WTC11 (cell line): ENCODE measurements at regions not wholly inside any gene's neighbourhood (a gene's known extent, or its start where the extent isn't known, plus 50 kb on each side); places are given as distances from the start of the nearest gene placed in this dataset.

Experiments
- ATAC-seq: fragments of 200-7000 bp; cut with Tn5 transposase; 2 replicates; pipeline ENCODE4 v1.10.0; 2021; ENCODE audit warnings: mild to moderate bottlenecking, moderate library complexity
- CTCF ChIA-PET: fragments of 300-600 bp; sonication (Branson Sonifier 250); formaldehyde crosslinking; loops from one replicate; lab custom pipeline; 2021; ENCODE audit warnings: antibody characterized with exemption; lab: Charles Lee
- POLR2A ChIA-PET: fragments of 350-600 bp; sonication (Branson Sonifier 250); formaldehyde crosslinking; loops from one replicate; lab custom pipeline; 2021; ENCODE audit warnings: antibody characterized with exemption; lab: Charles Lee
- DNase-seq: peaks from one replicate; pipeline ENCODE4 v3.0.0; 2021; ENCODE audit warnings: low spot score
- H3K27ac Mint-ChIP-seq: 2 replicates; pipeline ENCODE4 v1.8.0; 2021; ENCODE audit warnings: mixed read lengths
- H3K27me3 Mint-ChIP-seq: 2 replicates; pipeline ENCODE4 v1.8.0; 2021; ENCODE audit warnings: low read depth, mild to moderate bottlenecking, moderate library complexity, mixed read lengths
- H3K36me3 Mint-ChIP-seq: 2 replicates; pipeline ENCODE4 v1.8.0; 2021; ENCODE audit warnings: mixed read lengths
- H3K4me1 Mint-ChIP-seq: 2 replicates; pipeline ENCODE4 v1.8.0; 2022; ENCODE audit warnings: mixed read lengths
- H3K4me3 Mint-ChIP-seq: 2 replicates; pipeline ENCODE4 v1.8.0; 2021; ENCODE audit warnings: mild to moderate bottlenecking, moderate library complexity, mixed read lengths
- H3K9me3 Mint-ChIP-seq: 2 replicates; pipeline ENCODE4 v1.8.0; 2021; ENCODE audit warnings: mixed read lengths
- ATF1 ChIP-seq: sonication (generic); formaldehyde crosslinking; IDR thresholded peaks from 2 replicates; pipeline ENCODE4 v1.8.1; 2023; ENCODE audit warnings: mild to moderate bottlenecking, moderate library complexity, missing genetic modification reagents
- ATF2 ChIP-seq: sonication (generic); formaldehyde crosslinking; IDR thresholded peaks from 2 replicates; pipeline ENCODE4 v1.8.1; 2022; ENCODE audit warnings: low read depth, missing genetic modification reagents, borderline replicate concordance
- CBFB ChIP-seq: sonication (generic); formaldehyde crosslinking; IDR thresholded peaks from 2 replicates; pipeline ENCODE4 v1.8.1; 2022; ENCODE audit warnings: mild to moderate bottlenecking, low read depth, missing genetic modification reagents
- CREB1 ChIP-seq: sonication (generic); formaldehyde crosslinking; IDR thresholded peaks from 2 replicates; pipeline ENCODE4 v1.8.0; 2023; ENCODE audit warnings: mild to moderate bottlenecking, missing genetic modification reagents
- CTCF ChIP-seq: fragments of 200-600 bp; IDR thresholded peaks from 2 replicates; pipeline ENCODE4 v1.8.0; 2022; ENCODE audit warnings: antibody characterized with exemption
- E2F5 ChIP-seq: sonication (generic); formaldehyde crosslinking; IDR thresholded peaks from 2 replicates; pipeline ENCODE4 v1.8.1; 2022; ENCODE audit warnings: mild to moderate bottlenecking, moderate library complexity, missing genetic modification reagents
- ELF4 ChIP-seq: sonication (generic); formaldehyde crosslinking; IDR thresholded peaks from 2 replicates; pipeline ENCODE4 v1.8.1; 2022; ENCODE audit warnings: low read depth, mild to moderate bottlenecking, moderate library complexity, missing genetic modification reagents
- FOXP4 ChIP-seq: sonication (generic); formaldehyde crosslinking; IDR thresholded peaks from 2 replicates; pipeline ENCODE4 v1.8.0; 2022; ENCODE audit warnings: mild to moderate bottlenecking, missing genetic modification reagents
- GTF2I ChIP-seq: fragments of 250-450 bp; sonication (Bioruptor Pico); conservative IDR thresholded peaks from 2 replicates; pipeline ENCODE4 v1.4.0; 2021; ENCODE audit warnings: mild to moderate bottlenecking
- NFE2L1 ChIP-seq: sonication (generic); formaldehyde crosslinking; IDR thresholded peaks from 2 replicates; pipeline ENCODE4 v1.8.1; 2023; ENCODE audit warnings: missing genetic modification reagents
- SMAD3 ChIP-seq: sonication (generic); formaldehyde crosslinking; IDR thresholded peaks from 2 replicates; pipeline ENCODE4 v1.8.0; 2022; ENCODE audit warnings: missing genetic modification reagents, mild to moderate bottlenecking, borderline replicate concordance
- TEAD1 ChIP-seq: sonication (generic); formaldehyde crosslinking; IDR thresholded peaks from 2 replicates; pipeline ENCODE4 v1.8.0; 2022; ENCODE audit warnings: mild to moderate bottlenecking, missing genetic modification reagents
- TEAD4 ChIP-seq: sonication (generic); formaldehyde crosslinking; IDR thresholded peaks from 2 replicates; pipeline ENCODE4 v1.8.0; 2022; ENCODE audit warnings: mild to moderate bottlenecking, missing genetic modification reagents
- ZNF317 ChIP-seq: sonication (generic); formaldehyde crosslinking; IDR thresholded peaks from 2 replicates; pipeline ENCODE4 v1.8.1; 2023; ENCODE audit warnings: low read depth, mild to moderate bottlenecking, moderate library complexity, missing genetic modification reagents, borderline replicate concordance
- ZNF396 ChIP-seq: fragments of 250-450 bp; sonication (Bioruptor Pico); IDR thresholded peaks from 2 replicates; pipeline ENCODE4 v1.8.0; 2021; ENCODE audit warnings: mild to moderate bottlenecking, moderate library complexity, borderline replicate concordance
- ZNF532 ChIP-seq: fragments of 250-450 bp; sonication (Bioruptor Pico); IDR thresholded peaks from 2 replicates; pipeline ENCODE4 v1.9.0; 2021; ENCODE audit warnings: mild to moderate bottlenecking, borderline replicate concordance
- TF ChIP-seq, protein P1 (sequence below): sonication (generic); formaldehyde crosslinking; conservative IDR thresholded peaks from 2 replicates; pipeline ENCODE4 v1.8.1; 2022; ENCODE audit warnings: mild to moderate bottlenecking, missing genetic modification reagents
- TF ChIP-seq, protein P2 (sequence below): fragments of 250-450 bp; sonication (Bioruptor Pico); IDR thresholded peaks from 2 replicates; pipeline ENCODE4 v2.1.2; 2022; ENCODE audit warnings: mild to moderate bottlenecking, moderate library complexity

- TF ChIP-seq E2F5 (CRISPR knock-in tag) (no peak), NFE2L1 (CRISPR knock-in tag) (no peak), ATF2 (no peak), ELF4 (CRISPR knock-in tag) (no peak)
- TF ChIP-seq, all 79 proteins: peak for 0
Observed at GRCh38 chr10:10605551-10606081, 412.1 kb upstream of the CELF2 start (continued).

GRCh38 chr10:10609379-10609955, 408.2 kb upstream of the CELF2 start:
- no peak overlapping the region for H3K4me3 Mint-ChIP-seq
- TF ChIP-seq TEAD4 (CRISPR knock-in tag) (no peak), ZNF396 (no peak), ZNF317 (CRISPR knock-in tag) (no peak), TEAD1 (CRISPR knock-in tag) (no peak), ZNF532 (CRISPR knock-in tag) (no peak), CTCF (no peak)
- TF ChIP-seq, protein P1, sequence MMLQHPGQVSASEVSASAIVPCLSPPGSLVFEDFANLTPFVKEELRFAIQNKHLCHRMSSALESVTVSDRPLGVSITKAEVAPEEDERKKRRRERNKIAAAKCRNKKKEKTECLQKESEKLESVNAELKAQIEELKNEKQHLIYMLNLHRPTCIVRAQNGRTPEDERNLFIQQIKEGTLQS (CRISPR knock-in tag): no peak
- peaks cover 9% of the 10 kb centered on the region for H3K9me3 Mint-ChIP-seq
- H3K27ac Mint-ChIP-seq: no peak overlapping the region
- ATAC-seq: no peak
- no peaks in the 10 kb centered on the region for H3K27me3 Mint-ChIP-seq
- CTCF ChIA-PET: no interaction called here
- no peak for DNase-seq
- H3K4me1 Mint-ChIP-seq: peaks cover 8% of the 10 kb centered on the region
- POLR2A ChIA-PET: no interaction called here
- H3K36me3 Mint-ChIP-seq: no peaks in the 10 kb centered on the region

DNA sequence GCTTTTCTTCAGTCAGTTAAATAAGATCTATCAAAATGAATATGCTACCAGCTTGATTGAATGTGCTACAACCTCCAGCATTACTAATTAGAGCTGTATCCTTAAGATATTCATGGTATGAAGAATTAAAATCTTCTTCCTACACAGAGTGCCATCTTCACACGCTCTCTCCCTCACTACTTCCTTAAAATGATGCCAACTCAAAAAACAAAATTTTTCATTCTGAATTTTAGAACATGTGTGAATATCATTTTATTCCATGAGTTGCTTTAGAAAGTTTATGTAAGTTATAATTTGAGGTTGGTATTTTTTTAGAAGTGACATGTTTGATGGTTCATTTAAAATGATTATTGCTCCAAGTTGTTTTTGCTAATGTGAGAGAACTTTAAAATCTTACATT, 407.5 kb upstream of the CELF2 start:
- no peak overlapping the region for H3K4me3 Mint-ChIP-seq
- peaks cover 4% of the 10 kb centered on the region; the same call in 1 of the 2 replicates for H3K9me3 Mint-ChIP-seq
- POLR2A ChIA-PET: no interaction called here
- DNase-seq: no peak
- CTCF ChIA-PET: no interaction called here
- H3K27ac Mint-ChIP-seq: no peak overlapping the region
- TF ChIP-seq CREB1 (CRISPR knock-in tag) (no peak), FOXP4 (CRISPR knock-in tag) (no peak), SMAD3 (no peak), ZNF317 (CRISPR knock-in tag) (no peak), ATF1 (CRISPR knock-in tag) (no peak), GTF2I (CRISPR knock-in tag) (no peak), CBFB (no peak)
- TF ChIP-seq, protein P2, sequence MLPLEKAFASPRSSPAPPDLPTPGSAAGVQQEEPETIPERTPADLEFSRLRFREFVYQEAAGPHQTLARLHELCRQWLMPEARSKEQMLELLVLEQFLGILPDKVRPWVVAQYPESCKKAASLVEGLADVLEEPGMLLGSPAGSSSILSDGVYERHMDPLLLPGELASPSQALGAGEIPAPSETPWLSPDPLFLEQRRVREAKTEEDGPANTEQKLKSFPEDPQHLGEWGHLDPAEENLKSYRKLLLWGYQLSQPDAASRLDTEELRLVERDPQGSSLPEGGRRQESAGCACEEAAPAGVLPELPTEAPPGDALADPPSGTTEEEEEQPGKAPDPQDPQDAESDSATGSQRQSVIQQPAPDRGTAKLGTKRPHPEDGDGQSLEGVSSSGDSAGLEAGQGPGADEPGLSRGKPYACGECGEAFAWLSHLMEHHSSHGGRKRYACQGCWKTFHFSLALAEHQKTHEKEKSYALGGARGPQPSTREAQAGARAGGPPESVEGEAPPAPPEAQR: no peak
- H3K36me3 Mint-ChIP-seq: no peaks in the 10 kb centered on the region
- ATAC-seq: no peak
- peaks cover 8% of the 10 kb centered on the region for H3K4me1 Mint-ChIP-seq
- no peaks in the 10 kb centered on the region for H3K27me3 Mint-ChIP-seq
